ENCODE measurements at regions not wholly inside any gene's neighbourhood (a gene's known extent, or its start where the extent isn't known, plus 50 kb on each side); places are given as distances from the start of the nearest gene placed in this dataset.
A peak's percentile ranks its signal among the peaks of the same experiment; 100 is the strongest.

GRCh38 chr1:235045921-235046601, 82.6 kb downstream of the TOMM20 start (continued):
- TF ChIP-seq PRDM2 (tag by site-specific recombination; IDR thresholded peaks at IDR 0.05; ENCODE audit: borderline replicate concordance) (no peak), ZNF426 (tag by site-specific recombination; IDR thresholded peaks at IDR 0.05) (no peak), ZNF544 (tag by site-specific recombination; IDR thresholded peaks at IDR 0.05) (no peak), ZNF223 (tag by site-specific recombination; IDR thresholded peaks at IDR 0.05) (no peak)

- ChIA-PET CTCF (no interaction called here), POLR2A (no interaction called here)
- no peaks in the 10 kb centered on the region for H3K9me3 ChIP-seq (ENCODE audit: control insufficient read depth, insufficient read depth, low read depth, low read length)
- TF ChIP-seq ZIC2 (tag by site-specific recombination; IDR thresholded peaks at IDR 0.05), result peak; percentile 63
- TF ChIP-seq ZNF366 (tag by site-specific recombination; conservative IDR thresholded peaks at IDR 0.05), result no peak
- H3K27ac ChIP-seq (ENCODE audit: extremely low read depth, low read depth, low read length), result no peak overlapping the region
- no peak overlapping the region for H3K4me3 ChIP-seq (ENCODE audit: low read depth, low read length)
- no peaks in the 10 kb centered on the region for H3K4me1 ChIP-seq (ENCODE audit: control insufficient read depth, insufficient read depth, low read length)
- H3K36me3 ChIP-seq (ENCODE audit: control insufficient read depth in 2 of 2, insufficient read depth in 1 of 2, low read length in 2 of 2), result no peaks in the 10 kb centered on the region
These were observed 83.5 kb downstream of the TOMM20 start for GRCh38 chr1:235045034-235045690.

DNA sequence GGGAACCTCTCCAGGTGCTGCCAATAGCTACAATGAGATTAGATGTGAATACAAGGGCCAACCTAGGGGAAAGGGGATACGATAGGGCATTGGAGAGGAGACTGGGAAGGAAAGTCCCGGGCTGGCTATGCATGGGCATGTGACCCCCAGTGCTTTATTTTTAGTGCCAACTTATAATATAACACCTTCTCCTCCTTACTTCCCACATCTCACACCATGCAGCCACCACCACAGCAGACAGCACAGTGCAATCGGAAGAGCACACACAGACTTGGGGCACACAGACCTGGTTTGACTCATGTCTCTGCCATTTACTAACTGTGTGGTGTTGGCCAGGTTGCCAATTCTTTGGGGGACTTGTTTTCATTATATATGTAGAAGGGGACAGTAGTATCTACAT, 85.4 kb downstream of the TOMM20 start:
- no peaks in the 10 kb centered on the region for H3K9me3 ChIP-seq (ENCODE audit: control insufficient read depth, insufficient read depth, low read depth, low read length)
- TF ChIP-seq ZNF132 (tag by site-specific recombination; IDR thresholded peaks at IDR 0.05; ENCODE audit: borderline replicate concordance) (no peak), ZNF449 (tag by site-specific recombination; IDR thresholded peaks at IDR 0.05) (no peak), ZNF555 (tag by site-specific recombination; conservative IDR thresholded peaks at IDR 0.05) (no peak), GLIS1 (tag by site-specific recombination; IDR thresholded peaks at IDR 0.05) (no peak), ZNF391 (tag by site-specific recombination; IDR thresholded peaks at IDR 0.05; ENCODE audit: borderline replicate concordance, low read depth) (no peak), ZBTB48 (tag by site-specific recombination; IDR thresholded peaks at IDR 0.05) (no peak), ZBTB26 (tag by site-specific recombination; optimal IDR thresholded peaks at IDR 0.05) (no peak), ZNF768 (tag by site-specific recombination; IDR thresholded peaks at IDR 0.05) (no peak), ZNF501 (tag by site-specific recombination; IDR thresholded peaks at IDR 0.05) (no peak)
- H3K4me3 ChIP-seq (ENCODE audit: low read depth, low read length), result no peak overlapping the region
- POLR2A ChIA-PET, result no interaction called here
- H3K4me1 ChIP-seq (ENCODE audit: control insufficient read depth, insufficient read depth, low read length), result no peaks in the 10 kb centered on the region
- H3K36me3 ChIP-seq (ENCODE audit: control insufficient read depth in 2 of 2, insufficient read depth in 1 of 2, low read length in 2 of 2), result no peaks in the 10 kb centered on the region
- H3K27ac ChIP-seq (ENCODE audit: extremely low read depth, low read depth, low read length), result no peak overlapping the region
- CTCF ChIA-PET, result interaction anchor here (0.6 kb wide), 1 partner anchor 259 kb away, joined by 3 read pairs; no protein-coding TSS in a partner anchor

Data from HEK293 (cell line).